LNCaP clone FGC (cell line): ENCODE measurements at regions not wholly inside any gene's neighbourhood (a gene's known extent, or its start where the extent isn't known, plus 50 kb on each side); places are given as distances from the start of the nearest gene placed in this dataset.

ENCODE experiments used
- DNase-seq: peaks from one replicate; pipeline ENCODE4 v3.0.0-alpha.2; 2011; ENCODE audit warnings: low read depth
- H3K4me3 ChIP-seq: 2 replicates; pipeline ENCODE4 v1.5.1; 2011; ENCODE audit warnings: mild to moderate bottlenecking, low read depth, low read length, control low read depth
- TF ChIP-seq, protein P1 (sequence below): IDR thresholded peaks from 2 replicates; pipeline ENCODE4 v1.5.1; 2012; ENCODE audit warnings: mild to moderate bottlenecking; ENCODE audit not compliant: control insufficient read depth, insufficient read depth; ENCODE audit errors: extremely low read depth

DNA sequence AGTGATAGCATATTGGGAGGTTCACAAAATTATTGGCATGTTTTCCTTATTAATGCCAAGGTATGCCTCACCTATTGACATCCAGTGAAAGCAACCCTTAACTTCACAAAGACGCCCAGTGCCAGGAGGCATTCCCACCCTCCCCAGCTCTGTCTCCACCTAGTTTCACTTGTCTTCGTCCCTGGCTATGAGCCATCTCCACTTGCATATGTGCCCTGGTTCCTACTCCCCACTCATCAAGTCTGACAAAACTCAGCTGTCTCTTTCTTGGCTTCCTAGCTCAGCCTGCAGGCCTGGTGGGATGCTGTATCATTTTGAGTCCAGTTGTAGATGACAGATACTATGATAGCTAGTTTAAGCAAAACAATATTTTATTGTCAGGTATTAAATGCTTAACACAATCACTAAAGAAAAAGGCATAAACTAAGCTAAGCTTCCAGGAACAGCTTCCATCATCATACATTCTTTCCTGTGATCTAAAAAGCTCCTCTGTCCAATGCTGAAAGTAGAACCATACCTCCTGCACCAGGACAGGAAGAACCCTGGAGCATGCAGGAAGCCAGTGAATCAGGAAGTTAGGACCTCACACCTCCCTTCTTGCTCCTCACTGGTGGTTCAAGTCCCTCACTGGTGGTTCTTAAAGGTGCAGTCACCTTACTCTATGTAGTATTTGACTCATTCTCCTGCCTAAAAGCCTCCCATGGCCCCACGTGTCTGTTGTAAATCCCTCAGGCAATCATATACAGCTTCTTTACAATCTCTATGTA, 410.3 kb upstream of the RASGEF1B start:
- DNase-seq: no peak
- no peak overlapping the region for H3K4me3 ChIP-seq
- TF ChIP-seq, protein P1, sequence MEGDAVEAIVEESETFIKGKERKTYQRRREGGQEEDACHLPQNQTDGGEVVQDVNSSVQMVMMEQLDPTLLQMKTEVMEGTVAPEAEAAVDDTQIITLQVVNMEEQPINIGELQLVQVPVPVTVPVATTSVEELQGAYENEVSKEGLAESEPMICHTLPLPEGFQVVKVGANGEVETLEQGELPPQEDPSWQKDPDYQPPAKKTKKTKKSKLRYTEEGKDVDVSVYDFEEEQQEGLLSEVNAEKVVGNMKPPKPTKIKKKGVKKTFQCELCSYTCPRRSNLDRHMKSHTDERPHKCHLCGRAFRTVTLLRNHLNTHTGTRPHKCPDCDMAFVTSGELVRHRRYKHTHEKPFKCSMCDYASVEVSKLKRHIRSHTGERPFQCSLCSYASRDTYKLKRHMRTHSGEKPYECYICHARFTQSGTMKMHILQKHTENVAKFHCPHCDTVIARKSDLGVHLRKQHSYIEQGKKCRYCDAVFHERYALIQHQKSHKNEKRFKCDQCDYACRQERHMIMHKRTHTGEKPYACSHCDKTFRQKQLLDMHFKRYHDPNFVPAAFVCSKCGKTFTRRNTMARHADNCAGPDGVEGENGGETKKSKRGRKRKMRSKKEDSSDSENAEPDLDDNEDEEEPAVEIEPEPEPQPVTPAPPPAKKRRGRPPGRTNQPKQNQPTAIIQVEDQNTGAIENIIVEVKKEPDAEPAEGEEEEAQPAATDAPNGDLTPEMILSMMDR: no peak

DNA sequence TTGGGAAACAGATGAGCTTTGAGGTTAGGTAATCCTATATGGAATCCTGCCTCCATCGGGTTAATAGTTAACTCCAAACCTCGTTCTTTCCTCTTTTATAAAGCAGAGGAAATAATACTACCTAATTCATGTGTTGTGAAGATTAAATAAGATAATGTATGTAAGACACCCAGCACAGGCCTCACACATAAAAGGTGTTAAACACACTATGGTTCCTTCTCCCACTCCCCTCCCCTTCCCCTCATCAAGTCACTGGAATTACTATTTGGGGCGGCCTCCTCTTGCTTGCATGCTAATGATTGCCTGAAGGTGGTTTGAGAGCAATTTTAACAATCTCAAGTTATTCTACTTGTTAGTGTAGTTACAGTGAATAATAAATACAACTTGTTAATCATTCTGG, 404.4 kb upstream of the RASGEF1B start:
- H3K4me3 ChIP-seq: no peak overlapping the region

GRCh38 chr4:81874661-81875515, 403.2 kb upstream of the RASGEF1B start:
- TF ChIP-seq, protein P1: no peak
- no peak overlapping the region for H3K4me3 ChIP-seq
- DNase-seq: no peak

More for the DNA sequence above, 404.4 kb upstream of the RASGEF1B start:
- TF ChIP-seq, protein P1: no peak
- no peak for DNase-seq

GRCh38 chr4:81870275-81870674, 398.6 kb upstream of the RASGEF1B start:
- TF ChIP-seq, protein P1: no peak
- DNase-seq: no peak
- H3K4me3 ChIP-seq: no peak overlapping the region

DNA sequence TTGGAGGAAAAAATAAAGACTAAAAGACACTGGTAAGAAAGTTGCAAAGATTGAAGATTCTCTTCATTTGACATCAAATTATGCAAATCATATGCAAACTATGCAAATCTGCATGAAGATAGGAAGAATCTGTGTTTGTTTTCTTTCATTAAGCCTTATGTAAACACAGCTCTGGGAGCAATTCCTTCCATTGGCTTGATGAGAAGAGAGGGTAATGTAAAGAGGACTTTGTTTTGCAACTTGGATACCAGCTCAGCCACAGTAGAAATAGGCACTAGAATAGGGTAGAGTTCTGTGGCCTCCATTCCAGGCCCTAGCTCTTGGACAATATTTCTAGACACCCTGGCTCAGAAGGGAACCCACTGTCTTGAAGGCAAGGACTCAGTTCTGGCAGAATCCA, 388.4 kb upstream of the RASGEF1B start:
- TF ChIP-seq, protein P1: no peak
- DNase-seq: no peak
- no peak overlapping the region for H3K4me3 ChIP-seq

GRCh38 chr4:81854406-81854805, 382.7 kb upstream of the RASGEF1B start:
- TF ChIP-seq, protein P1: no peak
- no peak overlapping the region for H3K4me3 ChIP-seq
- no peak for DNase-seq
